ENCODE measurements at regions not wholly inside any gene's neighbourhood (a gene's known extent, or its start where the extent isn't known, plus 50 kb on each side); places are given as distances from the start of the nearest gene placed in this dataset.

GRCh38 chr12:127174881-127175280 is 1092.1 kb upstream of the TMEM132C start:
- intact Hi-C loops (cut with micrococcal nuclease; ENCODE audit: unreplicated experiment): no loop called here
- Histone ChIP-seq H4K20me1 (ENCODE audit: insufficient read depth, low read length) (no peaks in the 10 kb centered on the region), H3K4me3 (ENCODE audit: low read depth, low read length, poor library complexity, severe bottlenecking) (no peak overlapping the region), H3K9me2 (ENCODE audit: insufficient read depth, low read length) (no peaks in the 10 kb centered on the region), H3K79me2 (ENCODE audit: insufficient read depth, low read depth, low read length) (no peaks in the 10 kb centered on the region), H3K9me3 (ENCODE audit: low read length) (no peaks in the 10 kb centered on the region), H3K4me2 (ENCODE audit: low read length) (no peak overlapping the region), H3K27ac (ENCODE audit: low read depth, low read length, poor library complexity, severe bottlenecking) (no peak overlapping the region), H2AFZ (ENCODE audit: low read length) (no peak overlapping the region), H3K4me1 (ENCODE audit: insufficient read depth, low read length, poor library complexity, severe bottlenecking) (no peaks in the 10 kb centered on the region), H3K36me3 (ENCODE audit: insufficient read depth, low read length) (no peaks in the 10 kb centered on the region)
- no TSS peak for BruUV-seq (replicated peaks)
- CTCF ChIA-PET (ENCODE audit: unreplicated experiment): no interaction called here
- POLR2A ChIA-PET: no interaction called here
- DNase-seq (ENCODE audit: low spot score): no peak
- TF ChIP-seq EZH2phosphoT487 (IDR thresholded peaks at IDR 0.05; ENCODE audit: borderline replicate concordance, low read depth, low read length): no peak
- no peak for TF ChIP-seq CTCF (conservative IDR thresholded peaks at IDR 0.05; ENCODE audit: low read length)

- H3K4me3 ChIP-seq (ENCODE audit: low read depth, low read length, poor library complexity, severe bottlenecking): no peak overlapping the region
- H3K79me2 ChIP-seq (ENCODE audit: insufficient read depth, low read depth, low read length): no peaks in the 10 kb centered on the region
- ChIA-PET POLR2A (no interaction called here), CTCF (ENCODE audit: unreplicated experiment) (no interaction called here)
- H3K4me1 ChIP-seq (ENCODE audit: insufficient read depth, low read length, poor library complexity, severe bottlenecking): no peaks in the 10 kb centered on the region
- no peak for TF ChIP-seq EZH2phosphoT487 (IDR thresholded peaks at IDR 0.05; ENCODE audit: borderline replicate concordance, low read depth, low read length)
- TF ChIP-seq CTCF (conservative IDR thresholded peaks at IDR 0.05; ENCODE audit: low read length): no peak
- H3K9me3 ChIP-seq (ENCODE audit: low read length): no peaks in the 10 kb centered on the region
- no peak for DNase-seq (ENCODE audit: low spot score)
- intact Hi-C loops (cut with micrococcal nuclease; ENCODE audit: unreplicated experiment): no loop called here
- BruUV-seq (replicated peaks): no TSS peak
- no peak overlapping the region for H2AFZ ChIP-seq (ENCODE audit: low read length)
- H3K4me2 ChIP-seq (ENCODE audit: low read length): no peak overlapping the region
- no peaks in the 10 kb centered on the region for H4K20me1 ChIP-seq (ENCODE audit: insufficient read depth, low read length)
- no peaks in the 10 kb centered on the region for H3K9me2 ChIP-seq (ENCODE audit: insufficient read depth, low read length)
- H3K27ac ChIP-seq (ENCODE audit: low read depth, low read length, poor library complexity, severe bottlenecking): no peak overlapping the region
- no peaks in the 10 kb centered on the region for H3K36me3 ChIP-seq (ENCODE audit: insufficient read depth, low read length)
These were observed 1091.6 kb upstream of the TMEM132C start for GRCh38 chr12:127175361-127175760.

GRCh38 chr12:127176804-127177203 is 1090.2 kb upstream of the TMEM132C start:
- no TSS peak for BruUV-seq (replicated peaks)
- Histone ChIP-seq H3K4me3 (ENCODE audit: low read depth, low read length, poor library complexity, severe bottlenecking) (no peak overlapping the region), H3K9me3 (ENCODE audit: low read length) (no peaks in the 10 kb centered on the region), H3K27ac (ENCODE audit: low read depth, low read length, poor library complexity, severe bottlenecking) (no peak overlapping the region), H3K9me2 (ENCODE audit: insufficient read depth, low read length) (no peaks in the 10 kb centered on the region), H3K4me1 (ENCODE audit: insufficient read depth, low read length, poor library complexity, severe bottlenecking) (no peaks in the 10 kb centered on the region), H3K79me2 (ENCODE audit: insufficient read depth, low read depth, low read length) (no peaks in the 10 kb centered on the region), H2AFZ (ENCODE audit: low read length) (no peak overlapping the region), H3K36me3 (ENCODE audit: insufficient read depth, low read length) (no peaks in the 10 kb centered on the region), H4K20me1 (ENCODE audit: insufficient read depth, low read length) (no peaks in the 10 kb centered on the region), H3K4me2 (ENCODE audit: low read length) (no peak overlapping the region)
- DNase-seq (ENCODE audit: low spot score): no peak
- intact Hi-C loops (cut with micrococcal nuclease; ENCODE audit: unreplicated experiment): no loop called here
- TF ChIP-seq EZH2phosphoT487 (IDR thresholded peaks at IDR 0.05; ENCODE audit: borderline replicate concordance, low read depth, low read length): no peak
- no peak for TF ChIP-seq CTCF (conservative IDR thresholded peaks at IDR 0.05; ENCODE audit: low read length)
- CTCF ChIA-PET (ENCODE audit: unreplicated experiment): no interaction called here
- POLR2A ChIA-PET: no interaction called here
